ENCODE measurements at regions not wholly inside any gene's neighbourhood (a gene's known extent, or its start where the extent isn't known, plus 50 kb on each side); places are given as distances from the start of the nearest gene placed in this dataset.
A peak's percentile ranks its signal among the peaks of the same experiment; 100 is the strongest.

GRCh38 chr10:25725917-25726716 is 207.9 kb upstream of the MYO3A start:
- peak; percentile 49 for DNase-seq
- Histone ChIP-seq H3K4me1 (ENCODE audit: control insufficient read depth, insufficient read depth, low read depth, low read length) (no peaks in the 10 kb centered on the region), H4K91ac (ENCODE audit: low read length) (no peak overlapping the region), H3K27me3 (ENCODE audit: control insufficient read depth in 1 of 2, insufficient read depth in 1 of 2, low read length in 2 of 2) (peaks cover 4 to 10% of the 10 kb centered on the region in 2 experiments), H3K14ac (ENCODE audit: low read length in 2 of 2) (no peak overlapping the region), H3K4ac (ENCODE audit: low read depth in 1 of 2, low read length in 2 of 2) (no peak overlapping the region), H3K18ac (ENCODE audit: low read depth in 1 of 2, low read length in 2 of 2) (no peak overlapping the region), H3K4me3 (ENCODE audit: insufficient read depth in 1 of 2, low read depth in 1 of 2, low read length in 2 of 2) (no peak overlapping the region), H3K36me3 (ENCODE audit: control insufficient read depth in 1 of 2, insufficient read depth in 2 of 2, low read depth in 1 of 2, low read length in 2 of 2) (no peaks in the 10 kb centered on the region), H3K79me1 (replicated peaks; ENCODE audit: low read length, poor library complexity, severe bottlenecking) (no peaks in the 10 kb centered on the region), H3K23ac (ENCODE audit: low read length in 2 of 2) (no peak overlapping the region), H2BK5ac (ENCODE audit: low read depth, low read length, poor library complexity, severe bottlenecking) (no peak overlapping the region), H2BK15ac (ENCODE audit: low read depth, poor library complexity, severe bottlenecking) (no peak overlapping the region), H2AFZ (ENCODE audit: low read depth, low read length) (no peak overlapping the region), H2BK12ac (ENCODE audit: low read length in 2 of 2) (no peak overlapping the region), H3K4me2 (ENCODE audit: low read length, poor library complexity, severe bottlenecking) (no peak overlapping the region), H2AK5ac (ENCODE audit: low read length, severe bottlenecking) (no peak overlapping the region), H2BK120ac (ENCODE audit: low read depth, low read length) (no peak overlapping the region), H3K27ac (ENCODE audit: low read length, poor library complexity, severe bottlenecking) (no peak overlapping the region), H3K9me3 (ENCODE audit: control insufficient read depth, low read length) (no peaks in the 10 kb centered on the region), H3K9ac (ENCODE audit: low read length) (no peak overlapping the region), H4K8ac (ENCODE audit: low read length) (no peak overlapping the region)
- 10% methylated on average over 6 of the region's 6 CpGs for WGBS

- no peak overlapping the region for H3K27ac ChIP-seq (ENCODE audit: low read length, poor library complexity, severe bottlenecking)
- H2BK12ac ChIP-seq (ENCODE audit: low read length in 2 of 2) = no peak overlapping the region
- H3K18ac ChIP-seq (ENCODE audit: low read depth in 1 of 2, low read length in 2 of 2) = no peak overlapping the region
- no peak overlapping the region for H2BK15ac ChIP-seq (ENCODE audit: low read depth, poor library complexity, severe bottlenecking)
- H3K36me3 ChIP-seq (ENCODE audit: control insufficient read depth in 1 of 2, insufficient read depth in 2 of 2, low read depth in 1 of 2, low read length in 2 of 2) = no peaks in the 10 kb centered on the region
- no peak overlapping the region for H3K23ac ChIP-seq (ENCODE audit: low read length in 2 of 2)
- H2AFZ ChIP-seq (ENCODE audit: low read depth, low read length) = no peak overlapping the region
- no peak overlapping the region for H4K8ac ChIP-seq (ENCODE audit: low read length)
- no peaks in the 10 kb centered on the region for H3K4me1 ChIP-seq (ENCODE audit: control insufficient read depth, insufficient read depth, low read depth, low read length)
- no peak overlapping the region for H3K9ac ChIP-seq (ENCODE audit: low read length)
- H3K4me2 ChIP-seq (ENCODE audit: low read length, poor library complexity, severe bottlenecking) = no peak overlapping the region
- H2BK5ac ChIP-seq (ENCODE audit: low read depth, low read length, poor library complexity, severe bottlenecking) = no peak overlapping the region
- H2BK120ac ChIP-seq (ENCODE audit: low read depth, low read length) = no peak overlapping the region
- H4K91ac ChIP-seq (ENCODE audit: low read length) = no peak overlapping the region
- no peak for DNase-seq
- 93% methylated on average over 4 of the region's 4 CpGs for WGBS
- no peak overlapping the region for H2AK5ac ChIP-seq (ENCODE audit: low read length, severe bottlenecking)
- no peak overlapping the region for H3K4ac ChIP-seq (ENCODE audit: low read depth in 1 of 2, low read length in 2 of 2)
- no peak overlapping the region for H3K4me3 ChIP-seq (ENCODE audit: insufficient read depth in 1 of 2, low read depth in 1 of 2, low read length in 2 of 2)
- H3K9me3 ChIP-seq (ENCODE audit: control insufficient read depth, low read length) = no peaks in the 10 kb centered on the region
- no peaks in the 10 kb centered on the region for H3K27me3 ChIP-seq (ENCODE audit: control insufficient read depth in 1 of 2, insufficient read depth in 1 of 2, low read length in 2 of 2)
- H3K14ac ChIP-seq (ENCODE audit: low read length in 2 of 2) = no peak overlapping the region
- H3K79me1 ChIP-seq (replicated peaks; ENCODE audit: low read length, poor library complexity, severe bottlenecking) = no peaks in the 10 kb centered on the region
Measured at GRCh38 chr10:25738776-25739175, 195.3 kb upstream of the MYO3A start.

- Histone ChIP-seq H3K4me1 (ENCODE audit: control insufficient read depth, insufficient read depth, low read depth, low read length) (no peaks in the 10 kb centered on the region), H2BK120ac (ENCODE audit: low read depth, low read length) (no peak overlapping the region), H3K18ac (ENCODE audit: low read depth in 1 of 2, low read length in 2 of 2) (no peak overlapping the region), H3K79me1 (replicated peaks; ENCODE audit: low read length, poor library complexity, severe bottlenecking) (no peaks in the 10 kb centered on the region), H2BK15ac (ENCODE audit: low read depth, poor library complexity, severe bottlenecking) (no peak overlapping the region), H3K27ac (ENCODE audit: low read length, poor library complexity, severe bottlenecking) (no peak overlapping the region), H3K36me3 (ENCODE audit: control insufficient read depth in 1 of 2, insufficient read depth in 2 of 2, low read depth in 1 of 2, low read length in 2 of 2) (no peaks in the 10 kb centered on the region), H2BK5ac (ENCODE audit: low read depth, low read length, poor library complexity, severe bottlenecking) (no peak overlapping the region), H3K4me3 (ENCODE audit: insufficient read depth in 1 of 2, low read depth in 1 of 2, low read length in 2 of 2) (no peak overlapping the region), H3K23ac (ENCODE audit: low read length in 2 of 2) (no peak overlapping the region), H4K8ac (ENCODE audit: low read length) (no peak overlapping the region), H4K91ac (ENCODE audit: low read length) (no peak overlapping the region), H3K27me3 (ENCODE audit: control insufficient read depth in 1 of 2, insufficient read depth in 1 of 2, low read length in 2 of 2) (no peaks in the 10 kb centered on the region), H3K14ac (ENCODE audit: low read length in 2 of 2) (no peak overlapping the region), H3K4me2 (ENCODE audit: low read length, poor library complexity, severe bottlenecking) (no peak overlapping the region), H3K9me3 (ENCODE audit: control insufficient read depth, low read length) (no peaks in the 10 kb centered on the region), H2AK5ac (ENCODE audit: low read length, severe bottlenecking) (no peak overlapping the region), H2AFZ (ENCODE audit: low read depth, low read length) (no peak overlapping the region), H3K9ac (ENCODE audit: low read length) (no peak overlapping the region), H3K4ac (ENCODE audit: low read depth in 1 of 2, low read length in 2 of 2) (no peak overlapping the region), H2BK12ac (ENCODE audit: low read length in 2 of 2) (no peak overlapping the region)
- WGBS = 90% methylated on average over 1 of the region's 3 CpGs
- DNase-seq = no peak
Measured at GRCh38 chr10:25743832-25744231, 190.2 kb upstream of the MYO3A start.

GRCh38 chr10:25744574-25744973 is 189.5 kb upstream of the MYO3A start:
- Histone ChIP-seq H3K4me3 (ENCODE audit: insufficient read depth in 1 of 2, low read depth in 1 of 2, low read length in 2 of 2) (no peak overlapping the region), H2BK120ac (ENCODE audit: low read depth, low read length) (no peak overlapping the region), H3K27ac (ENCODE audit: low read length, poor library complexity, severe bottlenecking) (no peak overlapping the region), H2BK12ac (ENCODE audit: low read length in 2 of 2) (no peak overlapping the region), H3K9me3 (ENCODE audit: control insufficient read depth, low read length) (no peaks in the 10 kb centered on the region), H2BK15ac (ENCODE audit: low read depth, poor library complexity, severe bottlenecking) (no peak overlapping the region), H3K27me3 (ENCODE audit: control insufficient read depth in 1 of 2, insufficient read depth in 1 of 2, low read length in 2 of 2) (no peaks in the 10 kb centered on the region), H3K4ac (ENCODE audit: low read depth in 1 of 2, low read length in 2 of 2) (no peak overlapping the region), H3K36me3 (ENCODE audit: control insufficient read depth in 1 of 2, insufficient read depth in 2 of 2, low read depth in 1 of 2, low read length in 2 of 2) (no peaks in the 10 kb centered on the region), H3K4me1 (ENCODE audit: control insufficient read depth, insufficient read depth, low read depth, low read length) (no peaks in the 10 kb centered on the region), H3K23ac (ENCODE audit: low read length in 2 of 2) (no peak overlapping the region), H3K14ac (ENCODE audit: low read length in 2 of 2) (no peak overlapping the region), H4K91ac (ENCODE audit: low read length) (no peak overlapping the region), H3K4me2 (ENCODE audit: low read length, poor library complexity, severe bottlenecking) (no peak overlapping the region), H2BK5ac (ENCODE audit: low read depth, low read length, poor library complexity, severe bottlenecking) (no peak overlapping the region), H3K79me1 (replicated peaks; ENCODE audit: low read length, poor library complexity, severe bottlenecking) (no peaks in the 10 kb centered on the region), H2AK5ac (ENCODE audit: low read length, severe bottlenecking) (no peak overlapping the region), H4K8ac (ENCODE audit: low read length) (no peak overlapping the region), H3K9ac (ENCODE audit: low read length) (no peak overlapping the region), H3K18ac (ENCODE audit: low read depth in 1 of 2, low read length in 2 of 2) (no peak overlapping the region), H2AFZ (ENCODE audit: low read depth, low read length) (no peak overlapping the region)
- no peak for DNase-seq

Measured in mesenchymal stem cell (in vitro differentiated cells and primary cell).